ENCODE measurements at regions not wholly inside any gene's neighbourhood (a gene's known extent, or its start where the extent isn't known, plus 50 kb on each side); places are given as distances from the start of the nearest gene placed in this dataset.

- no peak for TF ChIP-seq CTCF (conservative IDR thresholded peaks at IDR 0.05; ENCODE audit: low read depth, low read length)
- TF ChIP-seq EZH2 (IDR thresholded peaks at IDR 0.05; ENCODE audit: borderline replicate concordance, low read depth, low read length, poor library complexity, severe bottlenecking): no peak
These were observed 465.0 kb downstream of the CNTN3 start for GRCh38 chr3:74149466-74149865.
